Kidney (tissue), 13 donors: ENCODE measurements at regions not wholly inside any gene's neighbourhood (a gene's known extent, or its start where the extent isn't known, plus 50 kb on each side); places are given as distances from the start of the nearest gene placed in this dataset.

Experiments
- DNase-seq, 5 donors: peaks; one replicate each; pipeline ENCODE4 v3.0.0-alpha.2; 2013 to 2020
- FAIRE-seq: peaks from 2 replicates; lab custom pipeline; 2012; peaks lifted over from hg19 to GRCh38; lab: Jason Lieb, UNC
- H3K27ac ChIP-seq, 2 donors: one replicate each; pipeline ENCODE4 v1.7.0; 2013; ENCODE audit warnings: low read depth in 2 of 2, low read length in 2 of 2, inconsistent platforms in 1 of 2
- H3K27me3 ChIP-seq: one replicate; pipeline ENCODE4 v1.7.1; 2013; ENCODE audit warnings: low read length, inconsistent platforms; ENCODE audit not compliant: control insufficient read depth, insufficient read depth
- H3K36me3 ChIP-seq, 3 donors: one replicate each; pipeline versions ENCODE4 v1.7.0 to v1.7.1; 2013; ENCODE audit warnings: low read length in 3 of 3, control low read depth in 1 of 3, inconsistent platforms in 1 of 3; ENCODE audit not compliant: insufficient read depth in 3 of 3, control insufficient read depth in 2 of 3
- H3K4me1 ChIP-seq, 3 donors: one replicate each; pipeline versions ENCODE4 v1.7.0 to v1.7.1; 2013; ENCODE audit warnings: low read length in 3 of 3, inconsistent platforms in 1 of 3, low read depth in 1 of 3; ENCODE audit not compliant: control insufficient read depth in 2 of 3, insufficient read depth in 2 of 3
- H3K4me3 ChIP-seq, 3 donors: one replicate each; pipeline versions ENCODE4 v1.7.0 to v1.8.1; 2013; ENCODE audit warnings: low read length in 3 of 3, control low read depth in 1 of 3, inconsistent platforms in 1 of 3
- H3K9ac ChIP-seq, 3 donors: one replicate each; pipeline versions ENCODE4 v1.7.0 to v1.7.1; 2013; ENCODE audit warnings: low read length in 3 of 3, control low read depth in 1 of 3, inconsistent platforms in 1 of 3
- H3K9me3 ChIP-seq, 3 donors: one replicate each; pipeline versions ENCODE4 v1.7.0 to v1.7.1; 2013; ENCODE audit warnings: low read length in 3 of 3, control low read depth in 1 of 3, inconsistent platforms in 1 of 3; ENCODE audit not compliant: control insufficient read depth in 2 of 3, insufficient read depth in 1 of 3
- CTCF ChIP-seq: IDR thresholded peaks from 3 replicates; pipeline ENCODE4 v1.5.1; 2012; ENCODE audit warnings: mild to moderate bottlenecking, moderate library complexity, borderline replicate concordance; ENCODE audit not compliant: insufficient read depth; ENCODE audit errors: extremely low read depth
- intact Hi-C: fragments of 100-400 bp; cut with DNase I; formaldehyde crosslinking; loops from one replicate; pipeline ENCODE4 v1.11.1; 2022
- donor health status: control.
- donor health status: control.
- donor health status: control.
- donor health status: control.
- donor health status: control.
- donor health status: DM: yes; HTN: yes; CAD: no.
- donor health status: Normal renal cell carcinoma (clear cell type).

- peak in 3 of 5 donors; percentile 26 to 53 (median 50) for DNase-seq
- intact Hi-C loops = no loop called here
- no peak overlapping the region for H3K9ac ChIP-seq
- H3K36me3 ChIP-seq = no peaks in the 10 kb centered on the region
- no peaks in the 10 kb centered on the region for H3K9me3 ChIP-seq
- H3K27me3 ChIP-seq = no peaks in the 10 kb centered on the region
- FAIRE-seq = no peak
- H3K4me1 ChIP-seq = no peaks in the 10 kb centered on the region
- no peak for TF ChIP-seq CTCF
- H3K4me3 ChIP-seq = no peak overlapping the region
- H3K27ac ChIP-seq = peak overlapping the region in 1 of 2 donors; percentile 34
Observed at GRCh38 chr14:24690492-24690891, 56.5 kb upstream of the GZMB start.

- intact Hi-C loops = no loop called here
- Histone ChIP-seq H3K27ac (no peak overlapping the region), H3K36me3 (no peaks in the 10 kb centered on the region), H3K9me3 (no peaks in the 10 kb centered on the region), H3K4me3 (no peak overlapping the region), H3K9ac (no peak overlapping the region), H3K27me3 (no peaks in the 10 kb centered on the region), H3K4me1 (no peaks in the 10 kb centered on the region)
- FAIRE-seq = no peak
- no peak for DNase-seq
- no peak for TF ChIP-seq CTCF
Observed at GRCh38 chr14:24688030-24688658, 54.2 kb upstream of the GZMB start.
